ENCODE measurements at regions not wholly inside any gene's neighbourhood (a gene's known extent, or its start where the extent isn't known, plus 50 kb on each side); places are given as distances from the start of the nearest gene placed in this dataset.

- DNase-seq (ENCODE audit: low read depth) = peak; percentile 6
These were observed 132.5 kb upstream of the ZNF648 start for GRCh38 chr1:182193908-182194550.

DNA sequence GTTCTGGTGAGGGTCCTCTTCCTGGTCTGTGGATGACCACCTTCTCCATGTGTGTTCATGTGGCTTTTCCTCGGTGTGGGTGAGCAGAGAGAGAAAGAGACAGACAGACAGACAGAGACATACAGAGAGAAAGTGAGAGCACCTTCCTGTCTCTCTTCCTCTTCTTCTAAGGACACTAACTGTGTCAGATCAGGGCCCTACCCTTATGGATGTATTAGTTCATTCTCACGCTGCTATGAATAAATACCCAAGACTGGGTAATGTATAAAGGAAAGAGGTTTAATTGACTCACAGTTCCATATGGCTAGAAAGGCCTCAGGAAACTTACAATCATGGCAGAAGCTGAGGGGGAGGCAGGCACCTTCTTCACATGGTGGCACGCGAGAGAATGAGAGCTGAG lies 131.5 kb upstream of the ZNF648 start:
- DNase-seq (ENCODE audit: low read depth) = no peak

DNA sequence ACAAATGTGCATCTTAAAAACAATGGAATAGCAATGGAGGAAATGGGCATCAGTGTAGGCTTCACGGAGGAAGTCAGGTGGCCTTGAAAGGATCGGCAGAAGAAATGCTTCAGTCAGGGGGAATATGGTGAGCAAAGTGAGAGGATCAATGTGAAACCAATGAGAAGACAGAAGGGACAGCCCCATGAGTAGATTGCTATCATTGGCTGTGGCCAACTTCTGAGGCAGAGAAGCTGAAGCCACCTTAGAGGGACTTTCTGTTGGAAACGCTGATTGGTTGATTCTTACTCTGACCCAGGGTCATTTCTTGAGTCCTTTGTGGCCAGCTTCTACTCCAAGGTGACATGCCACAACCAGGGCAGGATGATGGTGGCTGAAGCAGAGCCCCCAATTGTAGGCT lies 130.7 kb upstream of the ZNF648 start:
- no peak for DNase-seq (ENCODE audit: low read depth)

- no peak for DNase-seq (ENCODE audit: low read depth)
These were observed 130.0 kb upstream of the ZNF648 start for GRCh38 chr1:182191381-182192115.

DNA sequence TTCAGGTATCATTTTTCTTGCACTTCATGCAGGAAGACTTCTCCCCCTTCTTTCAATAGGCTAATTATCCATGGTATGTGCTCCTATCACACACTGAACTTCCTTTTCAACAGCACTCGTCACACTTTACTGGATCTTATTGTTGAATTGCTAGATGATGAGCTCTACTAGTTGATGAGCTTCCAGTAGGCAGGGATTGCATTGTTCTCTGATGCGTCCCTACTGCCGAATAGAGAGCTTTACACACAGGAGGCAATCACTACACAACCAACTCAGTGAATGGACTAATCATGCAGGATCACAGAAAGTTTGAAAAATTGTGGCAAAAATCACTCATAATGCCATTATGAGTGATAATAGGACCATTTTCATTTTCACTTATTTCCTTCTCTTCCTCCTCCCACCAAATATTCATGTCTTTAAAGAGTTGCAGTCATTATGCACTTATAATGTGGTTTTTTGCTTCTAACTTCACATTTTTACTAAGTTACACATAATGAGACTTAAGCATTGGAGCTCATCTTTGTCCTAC lies 128.1 kb upstream of the ZNF648 start:
- DNase-seq (ENCODE audit: low read depth) = no peak

DNA sequence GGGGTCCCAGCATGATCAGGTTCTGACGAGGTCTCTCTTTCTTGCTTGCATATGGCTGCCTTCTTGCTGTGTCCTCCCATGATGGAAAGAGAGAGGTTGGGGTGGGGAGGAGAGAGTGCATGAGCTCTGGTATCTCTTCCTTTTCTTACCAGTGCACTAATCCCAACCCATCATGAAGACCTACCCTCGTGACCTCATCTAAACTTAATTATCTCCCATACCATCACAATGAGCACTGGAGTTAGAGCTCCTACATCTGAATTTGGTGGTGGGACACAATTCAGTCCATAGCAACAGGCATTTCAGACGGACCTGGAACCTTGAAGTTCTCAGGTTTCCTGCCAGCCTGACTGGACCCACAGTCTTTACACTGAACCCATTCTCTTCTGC lies 125.2 kb upstream of the ZNF648 start:
- no peak for DNase-seq (ENCODE audit: low read depth)

DNA sequence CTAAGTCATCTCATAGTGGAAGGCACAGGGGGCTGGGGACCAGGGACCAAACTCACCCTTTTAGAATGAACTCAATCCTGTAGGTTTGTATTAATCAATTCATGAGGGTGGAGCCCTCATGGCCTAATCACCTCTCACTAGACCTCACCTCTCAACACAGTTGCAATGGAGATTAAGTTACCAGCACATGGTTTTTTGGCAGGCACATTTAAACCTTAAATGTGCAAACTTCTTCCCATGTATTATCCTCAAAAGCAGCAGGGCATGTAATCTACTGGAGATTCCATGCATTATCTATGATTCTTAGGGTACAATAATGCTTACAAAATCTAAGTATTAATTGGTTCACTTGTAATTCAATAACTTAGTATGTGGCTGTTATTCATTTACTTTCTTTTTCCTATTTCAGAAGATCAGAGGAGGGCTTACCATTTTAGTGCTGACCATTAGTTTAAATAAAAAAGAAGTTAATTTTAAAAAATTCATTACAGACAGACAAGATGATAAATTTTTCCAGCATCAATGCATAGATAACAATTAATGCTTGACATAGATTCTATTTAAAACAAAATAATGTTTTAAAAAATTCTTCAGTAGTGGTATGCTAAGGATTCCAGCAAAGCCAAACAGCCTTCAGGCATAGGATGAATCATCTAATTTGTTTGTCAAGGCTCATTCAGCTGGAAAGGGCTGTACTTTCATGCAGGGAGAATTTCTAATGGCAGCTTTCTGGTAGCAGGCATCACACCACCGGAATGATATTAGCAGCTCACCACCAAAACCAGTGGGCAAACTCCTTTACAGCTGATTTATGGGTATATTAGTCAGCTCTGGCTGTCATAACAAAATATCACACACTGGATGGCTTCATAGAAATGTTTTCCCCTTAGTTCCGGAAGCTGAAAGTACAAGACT lies 124.6 kb upstream of the ZNF648 start:
- DNase-seq (ENCODE audit: low read depth) = peak; percentile 4

DNA sequence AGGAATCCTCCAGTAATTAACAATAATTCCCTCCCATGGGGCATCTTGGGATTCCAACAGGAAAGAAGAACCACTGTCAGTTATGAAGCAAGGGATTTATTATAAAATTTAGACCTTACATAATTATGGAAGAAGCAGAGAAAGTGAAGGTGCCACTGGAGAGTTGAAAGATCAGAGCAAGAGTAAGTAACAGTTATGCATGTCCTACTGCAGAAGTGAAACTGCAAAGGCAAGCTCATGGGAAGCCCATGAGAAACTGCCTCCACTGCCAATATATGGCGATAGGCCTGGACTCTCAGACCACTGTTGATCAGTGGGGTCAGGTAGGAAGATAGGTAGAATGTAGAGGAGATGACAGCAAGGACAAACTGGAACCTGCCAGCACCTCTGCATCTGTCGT lies 123.6 kb upstream of the ZNF648 start:
- no peak for DNase-seq (ENCODE audit: low read depth)

DNA sequence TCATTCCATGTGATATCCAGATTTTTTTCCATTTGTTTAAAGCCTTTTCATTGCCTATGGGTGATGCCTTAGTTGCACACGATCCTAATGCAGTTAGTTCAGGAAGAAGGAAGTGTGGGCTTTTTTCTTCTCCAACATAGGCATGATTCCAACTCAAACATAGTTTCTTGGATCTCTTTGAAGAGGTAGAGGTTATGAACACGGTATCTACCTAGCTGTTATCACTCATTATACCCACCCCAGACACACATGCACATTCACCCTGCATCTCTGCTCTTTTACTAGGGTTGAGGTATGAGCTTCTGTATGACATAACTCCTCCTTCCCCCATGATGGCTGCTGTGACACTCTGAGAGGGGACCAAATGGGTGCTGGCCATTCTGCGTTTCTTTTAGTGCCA lies 122.1 kb upstream of the ZNF648 start:
- no peak for DNase-seq (ENCODE audit: low read depth)

- DNase-seq (ENCODE audit: low read depth) = no peak
These were observed 120.8 kb upstream of the ZNF648 start for GRCh38 chr1:182182311-182182710.

GRCh38 chr1:182181167-182181572 lies 119.7 kb upstream of the ZNF648 start:
- DNase-seq (ENCODE audit: low read depth) = no peak

DNA sequence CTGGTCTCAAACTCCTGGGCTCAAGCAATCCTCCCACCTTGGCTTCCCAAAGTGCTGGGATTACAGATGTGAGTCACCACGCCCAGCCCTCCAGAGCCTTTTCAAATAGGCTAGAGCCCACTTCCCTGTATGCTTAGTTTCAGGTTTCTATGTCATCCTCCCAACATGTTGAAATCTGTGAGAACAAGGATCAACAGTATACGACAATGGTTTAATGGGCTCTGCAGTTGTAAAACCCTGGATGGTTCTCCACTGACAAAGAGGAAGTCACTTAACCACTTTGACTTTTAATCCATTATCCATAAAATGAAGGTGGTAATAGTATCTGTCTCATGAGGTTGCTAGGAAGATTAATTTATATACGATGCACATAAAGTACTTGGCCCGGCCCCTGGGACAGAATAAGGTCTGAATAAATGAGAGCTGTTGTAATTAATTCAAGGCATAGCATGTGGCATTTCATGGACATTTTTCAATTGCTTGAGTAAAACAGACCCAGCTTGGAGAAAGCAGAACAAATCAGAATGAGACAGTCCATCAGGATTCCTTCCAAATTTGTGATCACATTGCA lies 113.9 kb upstream of the ZNF648 start:
- no peak for DNase-seq (ENCODE audit: low read depth)

- DNase-seq (ENCODE audit: low read depth) = no peak
These were observed 113.0 kb upstream of the ZNF648 start for GRCh38 chr1:182174513-182174855.

GRCh38 chr1:182173808-182174512 lies 112.4 kb upstream of the ZNF648 start:
- no peak for DNase-seq (ENCODE audit: low read depth)

GRCh38 chr1:182172699-182173098 lies 111.2 kb upstream of the ZNF648 start:
- DNase-seq (ENCODE audit: low read depth) = no peak

DNA sequence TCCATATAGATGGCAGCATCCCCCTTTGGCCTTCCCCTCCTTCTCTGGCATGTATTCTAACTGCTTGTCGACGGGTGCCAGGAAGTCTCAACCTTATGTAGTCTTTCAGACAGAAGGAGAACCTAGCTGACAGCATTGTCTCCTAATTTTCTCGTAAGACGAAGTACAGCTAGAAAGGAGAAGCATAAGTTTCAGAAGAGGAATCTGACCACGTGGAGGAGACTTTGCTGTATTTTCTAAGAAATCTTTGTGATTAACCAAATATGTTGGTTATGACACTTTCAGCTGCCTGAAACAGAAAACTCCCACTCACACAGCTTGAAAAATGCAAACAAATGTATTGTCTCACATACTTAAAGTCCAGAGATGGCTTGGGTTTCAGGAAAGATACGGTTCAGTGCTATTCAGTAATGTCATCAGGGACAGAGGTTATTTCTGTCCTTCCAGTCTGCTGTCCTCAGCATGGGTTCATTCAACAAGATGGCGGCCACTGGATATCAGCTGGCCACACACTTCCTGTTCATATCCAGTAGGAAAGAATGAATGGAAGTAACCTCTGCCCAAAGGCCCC lies 109.5 kb upstream of the ZNF648 start:
- no peak for DNase-seq (ENCODE audit: low read depth)

DNA sequence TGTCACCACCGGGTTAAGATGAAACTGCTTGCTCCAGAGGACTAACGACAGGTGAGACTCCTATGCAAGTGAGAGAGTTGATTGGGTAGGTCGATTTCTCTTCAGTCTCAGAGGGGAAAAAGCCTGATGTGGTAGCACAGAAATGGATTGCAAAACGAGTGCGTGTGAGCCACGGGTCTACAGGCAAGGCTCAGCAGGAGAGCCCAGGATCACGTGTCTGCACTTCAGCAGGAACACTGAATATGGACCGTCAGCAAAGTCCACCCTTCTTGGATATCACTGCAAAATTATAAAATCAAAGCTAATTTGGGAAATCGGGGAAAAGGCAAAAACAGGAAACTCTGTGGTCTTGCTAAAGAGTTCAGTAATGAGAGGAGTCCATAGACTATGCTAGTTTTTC lies 107.7 kb upstream of the ZNF648 start:
- no peak for DNase-seq (ENCODE audit: low read depth)

DNA sequence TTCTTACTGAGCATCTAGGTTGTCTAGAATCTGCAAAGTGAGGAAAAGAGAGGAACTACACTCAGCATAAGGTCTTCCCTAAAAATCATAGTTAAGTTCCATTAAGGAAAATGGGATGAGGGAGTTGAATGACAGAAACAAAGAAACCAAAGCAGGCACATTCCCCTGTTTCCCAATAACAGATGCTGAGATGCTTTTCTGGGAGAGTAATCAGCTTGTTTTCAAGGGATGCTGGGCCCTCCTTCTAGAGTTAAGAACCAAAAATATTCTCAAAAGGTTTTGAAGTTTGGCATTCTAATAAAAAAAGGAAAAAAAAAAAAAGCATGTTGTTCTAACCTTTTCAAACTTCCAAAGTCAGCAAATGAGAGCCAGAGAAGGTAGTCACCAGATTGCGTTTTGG lies 105.2 kb upstream of the ZNF648 start:
- DNase-seq (ENCODE audit: low read depth) = no peak

DNA sequence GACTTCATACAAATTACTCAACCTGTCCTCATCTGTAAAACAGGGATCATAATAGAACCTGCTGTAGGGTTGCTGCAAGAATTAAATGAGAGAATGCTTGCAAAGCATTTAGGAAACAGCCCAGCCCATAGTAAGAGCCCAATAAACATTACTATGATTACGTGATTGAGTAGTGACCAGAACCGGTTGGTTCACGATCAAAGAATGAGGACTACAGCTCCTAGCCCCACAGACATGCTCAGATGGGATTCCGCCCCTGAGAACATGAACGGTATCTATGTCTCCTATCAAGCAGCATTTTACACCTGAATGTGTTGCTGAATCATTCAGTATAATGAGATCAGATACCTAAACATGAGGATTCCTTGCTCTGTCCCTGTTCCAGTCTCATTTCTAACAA lies 104.8 kb upstream of the ZNF648 start:
- DNase-seq (ENCODE audit: low read depth) = no peak

DNA sequence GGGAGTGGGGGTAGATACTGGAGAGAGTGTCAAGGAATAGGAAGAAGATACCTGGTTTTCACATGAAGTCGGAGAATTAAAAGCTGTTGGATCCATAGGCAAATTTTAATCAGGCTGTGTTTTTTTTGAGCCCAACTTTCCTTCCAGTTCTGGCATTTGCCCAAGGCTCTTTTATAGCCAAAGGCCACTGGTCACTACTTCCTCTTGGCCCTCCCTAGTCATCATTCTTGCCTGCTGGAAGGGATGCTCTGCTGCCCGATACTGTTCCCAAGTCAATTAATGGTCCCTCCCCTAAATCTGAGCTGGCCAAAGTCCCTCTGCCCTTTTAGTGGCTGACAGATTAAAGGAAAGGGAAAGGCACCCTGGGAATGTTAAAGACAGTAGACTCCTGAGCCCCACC lies 102.8 kb upstream of the ZNF648 start:
- DNase-seq (ENCODE audit: low read depth) = no peak

DNA sequence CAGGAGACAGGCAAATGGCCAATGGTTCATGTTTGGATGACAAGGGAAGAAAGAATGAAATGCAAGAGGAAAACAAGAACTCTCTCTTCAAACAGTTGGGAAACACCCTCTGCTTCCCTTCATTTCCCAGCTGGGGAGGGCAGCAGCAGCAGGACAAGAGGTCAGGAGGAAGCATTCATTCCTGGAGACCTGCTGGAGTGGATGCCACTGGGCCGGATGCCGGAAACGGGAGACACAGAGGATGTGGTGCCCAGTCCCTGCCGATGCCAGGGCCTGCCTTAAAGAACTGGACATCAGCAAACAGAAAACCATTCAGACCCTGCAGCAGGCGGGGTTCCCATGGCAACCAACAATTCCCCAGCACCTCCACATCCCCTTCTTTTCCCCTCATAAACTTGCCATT lies 102.3 kb upstream of the ZNF648 start:
- DNase-seq (ENCODE audit: low read depth) = no peak

Measured in amniotic epithelial cell (primary cell).